B cell (primary cell): ENCODE measurements at regions not wholly inside any gene's neighbourhood (a gene's known extent, or its start where the extent isn't known, plus 50 kb on each side); places are given as distances from the start of the nearest gene placed in this dataset.

Source experiments
- ATAC-seq: fragments of 200-7000 bp; cut with Tn5 transposase; one replicate; pipeline ENCODE4 v1.10.0; 2021; ENCODE audit warnings: low read depth, mild to moderate bottlenecking, moderate number of reproducible peaks, moderate library complexity
- CTCF ChIA-PET: fragments of 350-600 bp; sonication (Branson Sonifier 250); formaldehyde crosslinking; loops from one replicate; lab custom pipeline; 2021; ENCODE audit warnings: antibody characterized with exemption, inconsistent platforms; lab: Charles Lee
- POLR2A ChIA-PET: fragments of 350-600 bp; sonication (Branson Sonifier 250); formaldehyde crosslinking; loops from one replicate; lab custom pipeline; 2021; ENCODE audit warnings: antibody characterized with exemption; lab: Charles Lee
- DNase-seq: peaks from one replicate; pipeline ENCODE4 v3.0.0; 2013
- H2AFZ ChIP-seq: 2 replicates; pipeline ENCODE4 v1.6.1; 2012; ENCODE audit warnings: mild to moderate bottlenecking, low read depth, low read length; ENCODE audit not compliant: insufficient read depth, poor library complexity, severe bottlenecking
- H3K27ac ChIP-seq, 2 donors: 1 replicate in 1 of 2; 2 replicates in 1 of 2; pipeline ENCODE4 v1.5.1; 2012 to 2013; ENCODE audit warnings: low read length in 2 of 2, mild to moderate bottlenecking in 2 of 2, moderate library complexity in 1 of 2
- H3K27me3 ChIP-seq, 4 experiments: fragments of 200-600 bp in 1 of 4; sonication (generic) in 1 of 4; replicated peaks in 1 of 4; 1 replicate in 2 of 4; 2 replicates in 2 of 4; pipeline versions ENCODE4 v1.6.1 to v1.7.0; 2013 to 2016; ENCODE audit warnings: low read length in 3 of 4, mild to moderate bottlenecking in 2 of 4, mixed read lengths in 1 of 4, moderate library complexity in 1 of 4; ENCODE audit not compliant: insufficient read depth in 4 of 4, control insufficient read depth in 3 of 4; ENCODE audit errors: control extremely low read depth in 1 of 4
- H3K36me3 ChIP-seq, 2 experiments: replicated peaks in 1 of 2; 1 replicate in 1 of 2; 2 replicates in 1 of 2; pipeline versions ENCODE4 v1.6.1 to v1.7.1; 2013; ENCODE audit warnings: low read length in 1 of 2; ENCODE audit not compliant: insufficient read depth in 2 of 2, control insufficient read depth in 1 of 2; ENCODE audit errors: control extremely low read depth in 1 of 2, extremely low read depth in 1 of 2
- H3K4me1 ChIP-seq, 2 donors: fragments of 200-600 bp in 1 of 2; sonication (generic) in 1 of 2; 1 replicate in 1 of 2; 2 replicates in 1 of 2; pipeline versions ENCODE4 v1.5.1 to v1.6.1; 2013 to 2017; ENCODE audit warnings: low read length in 2 of 2; ENCODE audit not compliant: control insufficient read depth in 2 of 2, insufficient read depth in 2 of 2
- H3K4me2 ChIP-seq: replicated peaks from 2 replicates; pipeline ENCODE3; 2012; ENCODE audit warnings: mild to moderate bottlenecking, low read depth, low read length; ENCODE audit not compliant: poor library complexity, severe bottlenecking
- H3K4me3 ChIP-seq, 5 experiments: fragments of 200-600 bp in 1 of 5; sonication (generic) in 1 of 5; 1 replicate in 3 of 5; 2 replicates in 2 of 5; pipeline versions ENCODE4 v1.5.1 to v1.7.0; 2011 to 2016; ENCODE audit warnings: low read length in 4 of 5, mild to moderate bottlenecking in 4 of 5, low read depth in 2 of 5, control low read depth in 1 of 5, moderate library complexity in 1 of 5; ENCODE audit not compliant: insufficient read depth in 1 of 5; ENCODE audit errors: control extremely low read depth in 1 of 5, extremely low read depth in 1 of 5
- H3K79me2 ChIP-seq: fragments of 200-600 bp; sonication (generic); one replicate; pipeline ENCODE4 v1.6.0; 2016; ENCODE audit warnings: low read length; ENCODE audit not compliant: control insufficient read depth, insufficient read depth
- H3K9ac ChIP-seq: fragments of 200-600 bp; sonication (generic); 2 replicates; pipeline ENCODE4 v1.6.1; 2017; ENCODE audit warnings: mild to moderate bottlenecking, low read length, moderate library complexity
- H3K9me3 ChIP-seq, 3 donors: one replicate each; pipeline versions ENCODE4 v1.6.1 to v1.7.1; 2013; ENCODE audit warnings: low read length in 2 of 3; ENCODE audit not compliant: control insufficient read depth in 2 of 3, insufficient read depth in 1 of 3; ENCODE audit errors: control extremely low read depth in 1 of 3
- H4K20me1 ChIP-seq: 2 replicates; pipeline ENCODE4 v1.6.0; 2012; ENCODE audit warnings: mild to moderate bottlenecking, low read length; ENCODE audit not compliant: insufficient read depth, control insufficient read depth, poor library complexity, severe bottlenecking
- H3K27ac Mint-ChIP-seq: one replicate; pipeline ENCODE4 v1.8.0; 2021; ENCODE audit warnings: mixed read lengths
- H3K27me3 Mint-ChIP-seq: one replicate; pipeline ENCODE4 v1.8.0; 2021; ENCODE audit warnings: mixed read lengths
- H3K4me1 Mint-ChIP-seq: one replicate; pipeline ENCODE4 v1.8.0; 2021; ENCODE audit warnings: mixed read lengths
- H3K4me3 Mint-ChIP-seq: one replicate; pipeline ENCODE4 v1.8.0; 2021; ENCODE audit warnings: mixed read lengths
- H3K9me3 Mint-ChIP-seq: one replicate; pipeline ENCODE4 v1.8.0; 2022; ENCODE audit warnings: mixed read lengths; ENCODE audit not compliant: insufficient read depth
- EZH2 ChIP-seq: IDR thresholded peaks from 2 replicates; pipeline ENCODE4 v1.6.1; 2012; ENCODE audit warnings: borderline replicate concordance, low read depth, mild to moderate bottlenecking, moderate library complexity, low read length; ENCODE audit not compliant: insufficient read depth, poor library complexity, severe bottlenecking
- WGBS: methylation state at CpG from one replicate; pipeline ENCODE4 v1.1.5; 2013; ENCODE audit warnings: missing lambda C conversion rate; ENCODE audit not compliant: insufficient coverage; 5-methylcytosine and 5-hydroxymethylcytosine counted together
- intact Hi-C: fragments of 100-400 bp; cut with micrococcal nuclease; formaldehyde crosslinking; loops from one replicate; pipeline ENCODE4 v1.10.0; 2022
- TF ChIP-seq, protein P1 (sequence below): fragments of 200-600 bp; IDR thresholded peaks from one replicate; pipeline ENCODE4 v1.8.0; 2022; ENCODE audit warnings: antibody characterized with exemption, mild to moderate bottlenecking

DNA sequence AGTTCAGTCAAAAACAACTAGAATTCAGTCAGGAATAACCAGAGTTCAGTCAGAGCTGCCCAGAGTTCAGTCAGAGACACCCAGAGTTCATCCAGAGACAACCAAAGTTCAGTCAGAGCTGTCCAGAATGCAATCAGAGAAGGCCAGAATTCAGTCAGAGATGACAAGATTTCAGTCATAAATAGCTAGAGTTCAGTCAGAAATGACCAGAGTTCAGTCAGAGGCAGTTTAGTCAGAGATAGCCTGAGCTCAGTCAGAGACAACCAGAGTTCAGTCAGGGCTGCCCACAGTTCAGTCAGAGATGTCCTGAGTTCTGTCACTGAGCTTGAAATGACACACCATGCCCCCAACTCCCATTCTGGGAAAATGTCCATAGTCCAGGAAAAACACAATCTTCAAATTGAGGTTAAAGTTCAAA, 1102.8 kb downstream of the BCL11B start:
- Histone ChIP-seq H3K4me2 (no peak overlapping the region), H4K20me1 (no peaks in the 10 kb centered on the region), H3K4me1 (no peaks in the 10 kb centered on the region), H3K27ac (no peak overlapping the region), H3K4me3 (no peak overlapping the region), H2AFZ (no peak overlapping the region), H3K27me3 (no peaks in the 10 kb centered on the region), H3K36me3 (no peaks in the 10 kb centered on the region), H3K9me3 (peaks cover 0 to 22% (median 0%) of the 10 kb centered on the region in 3 donors), H3K9ac (no peak overlapping the region), H3K79me2 (no peaks in the 10 kb centered on the region)
- ATAC-seq: no peak
- no peak overlapping the region for H3K4me3 Mint-ChIP-seq
- DNase-seq: no peak
- no peaks in the 10 kb centered on the region for H3K27me3 Mint-ChIP-seq
- no peaks in the 10 kb centered on the region for H3K4me1 Mint-ChIP-seq
- no peaks in the 10 kb centered on the region for H3K9me3 Mint-ChIP-seq
- POLR2A ChIA-PET: no interaction called here
- H3K27ac Mint-ChIP-seq: no peak overlapping the region
- CTCF ChIA-PET: no interaction called here
- TF ChIP-seq EZH2: no peak
- TF ChIP-seq, protein P1, sequence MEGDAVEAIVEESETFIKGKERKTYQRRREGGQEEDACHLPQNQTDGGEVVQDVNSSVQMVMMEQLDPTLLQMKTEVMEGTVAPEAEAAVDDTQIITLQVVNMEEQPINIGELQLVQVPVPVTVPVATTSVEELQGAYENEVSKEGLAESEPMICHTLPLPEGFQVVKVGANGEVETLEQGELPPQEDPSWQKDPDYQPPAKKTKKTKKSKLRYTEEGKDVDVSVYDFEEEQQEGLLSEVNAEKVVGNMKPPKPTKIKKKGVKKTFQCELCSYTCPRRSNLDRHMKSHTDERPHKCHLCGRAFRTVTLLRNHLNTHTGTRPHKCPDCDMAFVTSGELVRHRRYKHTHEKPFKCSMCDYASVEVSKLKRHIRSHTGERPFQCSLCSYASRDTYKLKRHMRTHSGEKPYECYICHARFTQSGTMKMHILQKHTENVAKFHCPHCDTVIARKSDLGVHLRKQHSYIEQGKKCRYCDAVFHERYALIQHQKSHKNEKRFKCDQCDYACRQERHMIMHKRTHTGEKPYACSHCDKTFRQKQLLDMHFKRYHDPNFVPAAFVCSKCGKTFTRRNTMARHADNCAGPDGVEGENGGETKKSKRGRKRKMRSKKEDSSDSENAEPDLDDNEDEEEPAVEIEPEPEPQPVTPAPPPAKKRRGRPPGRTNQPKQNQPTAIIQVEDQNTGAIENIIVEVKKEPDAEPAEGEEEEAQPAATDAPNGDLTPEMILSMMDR: no peak
- intact Hi-C loops: no loop called here

DNA sequence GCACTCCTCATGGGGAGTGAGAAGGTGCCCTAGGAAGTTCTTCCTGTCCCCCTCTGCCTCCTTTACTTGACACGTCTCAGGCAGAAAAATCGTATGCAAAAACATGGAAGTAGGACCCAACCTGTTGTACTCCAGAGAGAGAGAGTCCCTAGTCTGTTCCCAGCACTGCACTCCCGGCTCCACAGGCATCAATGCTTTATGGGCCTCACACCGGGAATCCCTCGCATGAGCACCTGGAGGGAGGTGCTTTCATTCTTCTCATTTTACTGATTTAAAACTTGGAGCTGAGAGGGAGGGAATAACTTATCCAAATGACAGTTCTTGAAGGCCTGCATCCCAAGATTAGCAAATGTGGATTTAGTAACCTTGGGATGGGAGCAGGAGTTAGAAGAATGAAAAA, 1101.4 kb downstream of the BCL11B start:
- Mint-ChIP-seq H3K27ac (no peak overlapping the region), H3K4me3 (no peak overlapping the region), H3K9me3 (no peaks in the 10 kb centered on the region), H3K4me1 (no peaks in the 10 kb centered on the region), H3K27me3 (no peaks in the 10 kb centered on the region)
- no peaks in the 10 kb centered on the region for H4K20me1 ChIP-seq
- ChIA-PET POLR2A (no interaction called here), CTCF (no interaction called here)
- no peak overlapping the region for H3K4me2 ChIP-seq
- no peaks in the 10 kb centered on the region for H3K36me3 ChIP-seq
- no peak overlapping the region for H3K9ac ChIP-seq
- H3K4me1 ChIP-seq: no peaks in the 10 kb centered on the region
- no peaks in the 10 kb centered on the region for H3K27me3 ChIP-seq
- no peak overlapping the region for H3K27ac ChIP-seq
- DNase-seq (no peak), ATAC-seq (no peak)
- intact Hi-C loops: no loop called here
- no peaks in the 10 kb centered on the region for H3K79me2 ChIP-seq
- H3K9me3 ChIP-seq: peaks cover 0 to 22% (median 0%) of the 10 kb centered on the region in 3 donors
- TF ChIP-seq, protein P1: no peak
- TF ChIP-seq EZH2: no peak
- WGBS: 67% methylated on average over 2 of the region's 5 CpGs
- no peak overlapping the region for H3K4me3 ChIP-seq
- H2AFZ ChIP-seq: no peak overlapping the region
